ENCODE measurements at regions not wholly inside any gene's neighbourhood (a gene's known extent, or its start where the extent isn't known, plus 50 kb on each side); places are given as distances from the start of the nearest gene placed in this dataset.

- no peaks in the 10 kb centered on the region for H3K9me3 ChIP-seq (ENCODE audit: low read length)
- H3K4me3 ChIP-seq (ENCODE audit: low read length) = no peak overlapping the region
- H2AFZ ChIP-seq (ENCODE audit: low read depth, low read length) = no peak overlapping the region
- H3K4me1 ChIP-seq (ENCODE audit: insufficient read depth, low read length) = peaks cover 3% of the 10 kb centered on the region
- H3K27me3 ChIP-seq (ENCODE audit: insufficient read depth, low read length) = peaks cover 12% of the 10 kb centered on the region
- no peaks in the 10 kb centered on the region for H3K36me3 ChIP-seq (ENCODE audit: insufficient read depth, low read length)
These were observed 226.2 kb upstream of the IGF1R start for GRCh38 chr15:98422130-98422478.

- Histone ChIP-seq H2AFZ (ENCODE audit: low read depth, low read length) (no peak overlapping the region), H3K4me3 (ENCODE audit: low read length) (no peak overlapping the region), H3K4me1 (ENCODE audit: insufficient read depth, low read length) (peaks cover 5% of the 10 kb centered on the region), H3K27me3 (ENCODE audit: insufficient read depth, low read length) (peaks cover 13% of the 10 kb centered on the region), H3K9me3 (ENCODE audit: low read length) (no peaks in the 10 kb centered on the region), H3K36me3 (ENCODE audit: insufficient read depth, low read length) (no peaks in the 10 kb centered on the region)
These were observed 223.2 kb upstream of the IGF1R start for GRCh38 chr15:98425173-98425572.

- Histone ChIP-seq H3K4me1 (ENCODE audit: insufficient read depth, low read length) (peaks cover 2% of the 10 kb centered on the region), H3K4me3 (ENCODE audit: low read length) (no peak overlapping the region), H3K27me3 (ENCODE audit: insufficient read depth, low read length) (peaks cover 7% of the 10 kb centered on the region), H3K36me3 (ENCODE audit: insufficient read depth, low read length) (no peaks in the 10 kb centered on the region), H3K9me3 (ENCODE audit: low read length) (no peaks in the 10 kb centered on the region), H2AFZ (ENCODE audit: low read depth, low read length) (no peak overlapping the region)
These were observed 221.0 kb upstream of the IGF1R start for GRCh38 chr15:98427321-98427720.

- H2AFZ ChIP-seq (ENCODE audit: low read depth, low read length) = peak overlapping the region; percentile 49
- H3K4me3 ChIP-seq (ENCODE audit: low read length) = peak overlapping the region; percentile 34
- H3K4me1 ChIP-seq (ENCODE audit: insufficient read depth, low read length) = peaks cover 2% of the 10 kb centered on the region
- H3K27me3 ChIP-seq (ENCODE audit: insufficient read depth, low read length) = peaks cover 4% of the 10 kb centered on the region
- H3K9me3 ChIP-seq (ENCODE audit: low read length) = no peaks in the 10 kb centered on the region
- H3K36me3 ChIP-seq (ENCODE audit: insufficient read depth, low read length) = no peaks in the 10 kb centered on the region
These were observed 219.9 kb upstream of the IGF1R start for GRCh38 chr15:98428253-98428989.

- peaks cover 2% of the 10 kb centered on the region for H3K27me3 ChIP-seq (ENCODE audit: insufficient read depth, low read length)
- H3K4me1 ChIP-seq (ENCODE audit: insufficient read depth, low read length) = peaks cover 2% of the 10 kb centered on the region
- H3K36me3 ChIP-seq (ENCODE audit: insufficient read depth, low read length) = no peaks in the 10 kb centered on the region
- no peaks in the 10 kb centered on the region for H3K9me3 ChIP-seq (ENCODE audit: low read length)
- no peak overlapping the region for H2AFZ ChIP-seq (ENCODE audit: low read depth, low read length)
- no peak overlapping the region for H3K4me3 ChIP-seq (ENCODE audit: low read length)
These were observed 217.2 kb upstream of the IGF1R start for GRCh38 chr15:98431171-98431570.

GRCh38 chr15:98433346-98433745 lies 215.0 kb upstream of the IGF1R start:
- Histone ChIP-seq H3K27me3 (ENCODE audit: insufficient read depth, low read length) (peaks cover 2% of the 10 kb centered on the region), H3K9me3 (ENCODE audit: low read length) (no peaks in the 10 kb centered on the region), H3K36me3 (ENCODE audit: insufficient read depth, low read length) (no peaks in the 10 kb centered on the region), H2AFZ (ENCODE audit: low read depth, low read length) (no peak overlapping the region), H3K4me3 (ENCODE audit: low read length) (no peak overlapping the region), H3K4me1 (ENCODE audit: insufficient read depth, low read length) (no peaks in the 10 kb centered on the region)

GRCh38 chr15:98433856-98434255 lies 214.5 kb upstream of the IGF1R start:
- Histone ChIP-seq H3K4me1 (ENCODE audit: insufficient read depth, low read length) (no peaks in the 10 kb centered on the region), H2AFZ (ENCODE audit: low read depth, low read length) (no peak overlapping the region), H3K9me3 (ENCODE audit: low read length) (no peaks in the 10 kb centered on the region), H3K27me3 (ENCODE audit: insufficient read depth, low read length) (peaks cover 2% of the 10 kb centered on the region), H3K36me3 (ENCODE audit: insufficient read depth, low read length) (no peaks in the 10 kb centered on the region), H3K4me3 (ENCODE audit: low read length) (no peak overlapping the region)

- no peaks in the 10 kb centered on the region for H3K9me3 ChIP-seq (ENCODE audit: low read length)
- no peaks in the 10 kb centered on the region for H3K4me1 ChIP-seq (ENCODE audit: insufficient read depth, low read length)
- no peaks in the 10 kb centered on the region for H3K27me3 ChIP-seq (ENCODE audit: insufficient read depth, low read length)
- H2AFZ ChIP-seq (ENCODE audit: low read depth, low read length) = no peak overlapping the region
- H3K4me3 ChIP-seq (ENCODE audit: low read length) = no peak overlapping the region
- H3K36me3 ChIP-seq (ENCODE audit: insufficient read depth, low read length) = no peaks in the 10 kb centered on the region
These were observed 210.6 kb upstream of the IGF1R start for GRCh38 chr15:98437752-98438151.

GRCh38 chr15:98438326-98438725 lies 210.0 kb upstream of the IGF1R start:
- no peaks in the 10 kb centered on the region for H3K36me3 ChIP-seq (ENCODE audit: insufficient read depth, low read length)
- peaks cover under 1% of the 10 kb centered on the region for H3K4me1 ChIP-seq (ENCODE audit: insufficient read depth, low read length)
- H3K9me3 ChIP-seq (ENCODE audit: low read length) = no peaks in the 10 kb centered on the region
- H3K27me3 ChIP-seq (ENCODE audit: insufficient read depth, low read length) = no peaks in the 10 kb centered on the region
- H2AFZ ChIP-seq (ENCODE audit: low read depth, low read length) = no peak overlapping the region
- no peak overlapping the region for H3K4me3 ChIP-seq (ENCODE audit: low read length)

GRCh38 chr15:98438907-98439306 lies 209.4 kb upstream of the IGF1R start:
- Histone ChIP-seq H3K9me3 (ENCODE audit: low read length) (no peaks in the 10 kb centered on the region), H2AFZ (ENCODE audit: low read depth, low read length) (no peak overlapping the region)

GRCh38 chr15:98439523-98439942 lies 208.8 kb upstream of the IGF1R start:
- no peaks in the 10 kb centered on the region for H3K36me3 ChIP-seq (ENCODE audit: insufficient read depth, low read length)
- H2AFZ ChIP-seq (ENCODE audit: low read depth, low read length) = no peak overlapping the region
- H3K4me1 ChIP-seq (ENCODE audit: insufficient read depth, low read length) = peaks cover 3% of the 10 kb centered on the region
- no peak overlapping the region for H3K4me3 ChIP-seq (ENCODE audit: low read length)
- H3K9me3 ChIP-seq (ENCODE audit: low read length) = no peaks in the 10 kb centered on the region
- no peaks in the 10 kb centered on the region for H3K27me3 ChIP-seq (ENCODE audit: insufficient read depth, low read length)

More at GRCh38 chr15:98438907-98439306, 209.4 kb upstream of the IGF1R start:
- Histone ChIP-seq H3K4me3 (ENCODE audit: low read length) (no peak overlapping the region), H3K27me3 (ENCODE audit: insufficient read depth, low read length) (no peaks in the 10 kb centered on the region), H3K36me3 (ENCODE audit: insufficient read depth, low read length) (no peaks in the 10 kb centered on the region), H3K4me1 (ENCODE audit: insufficient read depth, low read length) (peaks cover 3% of the 10 kb centered on the region)

GRCh38 chr15:98440917-98441316 lies 207.4 kb upstream of the IGF1R start:
- Histone ChIP-seq H3K27me3 (ENCODE audit: insufficient read depth, low read length) (no peaks in the 10 kb centered on the region), H3K4me1 (ENCODE audit: insufficient read depth, low read length) (peaks cover 3% of the 10 kb centered on the region), H3K4me3 (ENCODE audit: low read length) (no peak overlapping the region), H3K9me3 (ENCODE audit: low read length) (no peaks in the 10 kb centered on the region), H2AFZ (ENCODE audit: low read depth, low read length) (no peak overlapping the region), H3K36me3 (ENCODE audit: insufficient read depth, low read length) (no peaks in the 10 kb centered on the region)

- H2AFZ ChIP-seq (ENCODE audit: low read depth, low read length) = no peak overlapping the region
- H3K36me3 ChIP-seq (ENCODE audit: insufficient read depth, low read length) = no peaks in the 10 kb centered on the region
- peaks cover 3% of the 10 kb centered on the region for H3K4me1 ChIP-seq (ENCODE audit: insufficient read depth, low read length)
- H3K9me3 ChIP-seq (ENCODE audit: low read length) = no peaks in the 10 kb centered on the region
- no peaks in the 10 kb centered on the region for H3K27me3 ChIP-seq (ENCODE audit: insufficient read depth, low read length)
- no peak overlapping the region for H3K4me3 ChIP-seq (ENCODE audit: low read length)
These were observed 206.7 kb upstream of the IGF1R start for GRCh38 chr15:98441599-98441998.

GRCh38 chr15:98442379-98442833 lies 205.9 kb upstream of the IGF1R start:
- Histone ChIP-seq H3K27me3 (ENCODE audit: insufficient read depth, low read length) (no peaks in the 10 kb centered on the region), H3K4me1 (ENCODE audit: insufficient read depth, low read length) (peaks cover 3% of the 10 kb centered on the region), H3K9me3 (ENCODE audit: low read length) (peaks cover 1% of the 10 kb centered on the region), H3K4me3 (ENCODE audit: low read length) (no peak overlapping the region), H3K36me3 (ENCODE audit: insufficient read depth, low read length) (no peaks in the 10 kb centered on the region), H2AFZ (ENCODE audit: low read depth, low read length) (no peak overlapping the region)
